ENCODE measurements at regions not wholly inside any gene's neighbourhood (a gene's known extent, or its start where the extent isn't known, plus 50 kb on each side); places are given as distances from the start of the nearest gene placed in this dataset.

DNA sequence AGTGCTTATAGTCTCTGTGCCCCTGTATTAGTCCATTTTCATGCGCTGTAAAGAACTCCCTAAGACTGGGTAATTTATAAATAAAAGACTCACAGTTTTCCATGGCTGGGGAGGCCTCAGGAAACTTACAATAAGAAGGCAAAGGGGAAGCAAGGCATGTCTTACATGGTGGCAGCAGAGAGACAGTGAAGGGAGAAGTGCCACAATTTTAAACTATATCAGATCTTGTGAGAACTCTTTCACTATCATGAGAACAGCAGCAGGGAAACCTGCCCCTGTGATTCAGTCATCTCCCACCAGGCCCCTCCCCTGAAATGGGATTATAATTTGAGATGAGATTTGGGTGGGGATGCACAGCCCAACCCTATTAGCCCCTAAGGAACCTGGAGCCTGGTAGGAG, 243.2 kb downstream of the EDEM1 start:
- DNase-seq (ENCODE audit: low spot score) (no peak), ATAC-seq (no peak), FAIRE-seq (no peak)
- H3K9ac ChIP-seq (ENCODE audit: insufficient read depth, low read depth, low read length): no peak overlapping the region
- no peak overlapping the region for H3K4me3 ChIP-seq (replicated peaks in 1 of 3; ENCODE audit: insufficient read depth in 1 of 3, low read depth in 2 of 3, low read length in 3 of 3)
- ChIA-PET CTCF (ENCODE audit: low intra/inter-chr PET ratio, low total read pairs) (no interaction called here), POLR2A (no interaction called here)
- in situ Hi-C loops (cut with HindIII; ENCODE audit: extremely low pct_ligation_motif_present, low pct_unique_long_range_greater_than_20kb) (no loop called here), intact Hi-C loops (cut with micrococcal nuclease; ENCODE audit: unreplicated experiment) (no loop called here)
- no peaks in the 10 kb centered on the region for H3K9me3 ChIP-seq (ENCODE audit: low read length)
- no peaks in the 10 kb centered on the region for H3K36me3 ChIP-seq (replicated peaks in 1 of 2; ENCODE audit: control insufficient read depth in 1 of 2, insufficient read depth in 2 of 2, low read length in 2 of 2)
- no peaks in the 10 kb centered on the region for H3K79me2 ChIP-seq (ENCODE audit: insufficient read depth, low read length)
- H4K20me1 ChIP-seq (ENCODE audit: insufficient read depth, low read length): no peaks in the 10 kb centered on the region
- WGBS (ENCODE audit: low lambda C conversion rate): 0% methylated on average over 1 of the region's 1 CpG
- H3K4me2 ChIP-seq (ENCODE audit: low read depth, low read length): no peak overlapping the region
- BruUV-seq (replicated peaks): no TSS peak
- no peaks in the 10 kb centered on the region for H3K27me3 ChIP-seq (ENCODE audit: control insufficient read depth in 1 of 2, insufficient read depth in 2 of 2, low read length in 2 of 2)
- no peak overlapping the region for H2AFZ ChIP-seq (ENCODE audit: low read length)
- H3K4me1 ChIP-seq (ENCODE audit: insufficient read depth, low read length): no peaks in the 10 kb centered on the region
- no peak for TF ChIP-seq TARDBP (CRISPR knock-in tag; IDR thresholded peaks at IDR 0.05)
- H3K27ac ChIP-seq (ENCODE audit: extremely low read length, insufficient read depth, low read length): no peak overlapping the region

DNA sequence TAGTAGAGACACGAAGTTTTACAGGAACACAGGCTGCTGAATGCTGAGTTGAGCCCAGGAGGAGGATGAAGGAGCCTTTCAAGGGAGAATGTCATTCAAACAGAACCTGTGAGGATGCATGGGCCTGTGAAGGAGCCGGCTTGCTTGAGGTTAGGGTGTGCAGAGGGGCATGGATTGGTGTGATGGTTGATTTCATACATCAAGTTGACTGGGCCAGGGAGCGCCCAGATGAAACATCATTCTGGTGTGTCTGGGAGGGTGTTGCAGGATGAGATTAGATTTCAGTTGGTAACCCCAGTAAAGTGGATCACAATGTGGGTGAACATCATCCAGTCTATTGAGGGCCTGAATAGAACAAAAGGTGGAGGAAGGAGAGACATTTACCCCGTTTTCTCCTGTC, 243.6 kb downstream of the EDEM1 start:
- no peaks in the 10 kb centered on the region for H3K36me3 ChIP-seq (replicated peaks in 1 of 2; ENCODE audit: control insufficient read depth in 1 of 2, insufficient read depth in 2 of 2, low read length in 2 of 2)
- DNase-seq (ENCODE audit: low spot score): no peak
- CTCF ChIA-PET (ENCODE audit: low intra/inter-chr PET ratio, low total read pairs): no interaction called here
- 11% methylated on average over 4 of the region's 4 CpGs for WGBS (ENCODE audit: low lambda C conversion rate)
- no TSS peak for BruUV-seq (replicated peaks)
- intact Hi-C loops (cut with micrococcal nuclease; ENCODE audit: unreplicated experiment) (no loop called here), in situ Hi-C loops (cut with HindIII; ENCODE audit: extremely low pct_ligation_motif_present, low pct_unique_long_range_greater_than_20kb) (no loop called here)
- POLR2A ChIA-PET: no interaction called here
- H2AFZ ChIP-seq (ENCODE audit: low read length): no peak overlapping the region
- no peak overlapping the region for H3K27ac ChIP-seq (ENCODE audit: extremely low read length, insufficient read depth, low read length)
- H3K9me3 ChIP-seq (ENCODE audit: low read length): no peaks in the 10 kb centered on the region
- no peak for FAIRE-seq
- no peaks in the 10 kb centered on the region for H3K79me2 ChIP-seq (ENCODE audit: insufficient read depth, low read length)
- H4K20me1 ChIP-seq (ENCODE audit: insufficient read depth, low read length): no peaks in the 10 kb centered on the region
- no peak for ATAC-seq
- no peak overlapping the region for H3K4me2 ChIP-seq (ENCODE audit: low read depth, low read length)
- no peak overlapping the region for H3K4me3 ChIP-seq (replicated peaks in 1 of 3; ENCODE audit: insufficient read depth in 1 of 3, low read depth in 2 of 3, low read length in 3 of 3)
- H3K4me1 ChIP-seq (ENCODE audit: insufficient read depth, low read length): no peaks in the 10 kb centered on the region
- H3K27me3 ChIP-seq (ENCODE audit: control insufficient read depth in 1 of 2, insufficient read depth in 2 of 2, low read length in 2 of 2): no peaks in the 10 kb centered on the region
- no peak overlapping the region for H3K9ac ChIP-seq (ENCODE audit: insufficient read depth, low read depth, low read length)
- TF ChIP-seq MTA3 (CRISPR knock-in tag; IDR thresholded peaks at IDR 0.05) (no peak), HNF4G (IDR thresholded peaks at IDR 0.05; ENCODE audit: borderline replicate concordance, low read depth, low read length) (no peak), HNF4G (CRISPR knock-in tag; IDR thresholded peaks at IDR 0.05; ENCODE audit: borderline replicate concordance, low read depth) (no peak), KLF15 (CRISPR knock-in tag; IDR thresholded peaks at IDR 0.05; ENCODE audit: borderline replicate concordance) (no peak), CBFB (CRISPR knock-in tag; IDR thresholded peaks at IDR 0.05) (no peak)
- TF ChIP-seq, protein P1, sequence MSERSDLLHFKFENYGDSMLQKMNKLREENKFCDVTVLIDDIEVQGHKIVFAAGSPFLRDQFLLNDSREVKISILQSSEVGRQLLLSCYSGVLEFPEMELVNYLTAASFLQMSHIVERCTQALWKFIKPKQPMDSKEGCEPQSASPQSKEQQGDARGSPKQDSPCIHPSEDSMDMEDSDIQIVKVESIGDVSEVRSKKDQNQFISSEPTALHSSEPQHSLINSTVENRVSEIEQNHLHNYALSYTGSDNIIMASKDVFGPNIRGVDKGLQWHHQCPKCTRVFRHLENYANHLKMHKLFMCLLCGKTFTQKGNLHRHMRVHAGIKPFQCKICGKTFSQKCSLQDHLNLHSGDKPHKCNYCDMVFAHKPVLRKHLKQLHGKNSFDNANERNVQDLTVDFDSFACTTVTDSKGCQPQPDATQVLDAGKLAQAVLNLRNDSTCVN (CRISPR knock-in tag; IDR thresholded peaks at IDR 0.05; ENCODE audit: borderline replicate concordance): no peak
